ENCODE measurements at regions not wholly inside any gene's neighbourhood (a gene's known extent, or its start where the extent isn't known, plus 50 kb on each side); places are given as distances from the start of the nearest gene placed in this dataset.

GRCh38 chr7:3119963-3120362, 76.3 kb upstream of the CARD11 start:
- no peak for TF ChIP-seq ZFP3 (CRISPR knock-in tag; IDR thresholded peaks at IDR 0.05)
- TF ChIP-seq SNAI2 (CRISPR knock-in tag; IDR thresholded peaks at IDR 0.05) = no peak
- no peak for TF ChIP-seq TSHZ2 (CRISPR knock-in tag; IDR thresholded peaks at IDR 0.05)

All from SK-N-SH treated with all-trans-retinoic acid at 6 μM for 48 hours (cell line).